H4 (cell line): ENCODE measurements at regions not wholly inside any gene's neighbourhood (a gene's known extent, or its start where the extent isn't known, plus 50 kb on each side); places are given as distances from the start of the nearest gene placed in this dataset.
"Not testable (repeated sequence)": the region's sequence is repeated elsewhere in the genome, so short reads cannot be mapped to it uniquely, and the experiment has no call there.

Source experiments
- DNase-seq: peaks from one replicate; pipeline ENCODE4 v3.0.0-alpha.2; 2015; ENCODE audit warnings: low spot score

GRCh38 chr16:65807858-65808257, 558.6 kb upstream of the CDH5 start:
- no peak for DNase-seq

GRCh38 chr16:65805704-65806103, 560.8 kb upstream of the CDH5 start:
- DNase-seq: not testable (repeated sequence)

GRCh38 chr16:65796481-65796880, 570.0 kb upstream of the CDH5 start:
- no peak for DNase-seq

GRCh38 chr16:65794973-65795372, 571.5 kb upstream of the CDH5 start:
- DNase-seq: no peak

GRCh38 chr16:65793781-65794180, 572.7 kb upstream of the CDH5 start:
- DNase-seq: no peak

GRCh38 chr16:65790768-65791167, 575.7 kb upstream of the CDH5 start:
- no peak for DNase-seq

- no peak for DNase-seq
Observed at GRCh38 chr16:65789161-65789945, 577.1 kb upstream of the CDH5 start.

- no peak for DNase-seq
Observed at GRCh38 chr16:65788434-65789140, 577.9 kb upstream of the CDH5 start.

GRCh38 chr16:65787921-65788320, 578.6 kb upstream of the CDH5 start:
- no peak for DNase-seq

- DNase-seq: no peak
Observed at GRCh38 chr16:65786916-65787315, 579.6 kb upstream of the CDH5 start.

GRCh38 chr16:65783709-65784474, 582.6 kb upstream of the CDH5 start:
- no peak for DNase-seq

GRCh38 chr16:65782611-65783600, 583.6 kb upstream of the CDH5 start:
- peak; percentile 83 for DNase-seq

- no peak for DNase-seq
Observed at GRCh38 chr16:65781855-65782254, 584.6 kb upstream of the CDH5 start.

GRCh38 chr16:65781363-65781762, 585.1 kb upstream of the CDH5 start:
- DNase-seq: no peak

- no peak for DNase-seq
Observed at GRCh38 chr16:65779201-65779600, 587.3 kb upstream of the CDH5 start.

GRCh38 chr16:65776639-65777183, 589.8 kb upstream of the CDH5 start:
- DNase-seq: no peak

GRCh38 chr16:65775829-65776228, 590.7 kb upstream of the CDH5 start:
- DNase-seq: no peak

- no peak for DNase-seq
Observed at GRCh38 chr16:65774350-65774749, 592.1 kb upstream of the CDH5 start.

GRCh38 chr16:65773301-65773874, 593.1 kb upstream of the CDH5 start:
- no peak for DNase-seq

GRCh38 chr16:65772134-65772732, 594.3 kb upstream of the CDH5 start:
- DNase-seq: no peak
